Effector memory CD4-positive, alpha-beta T cell (primary cell): ENCODE measurements at regions not wholly inside any gene's neighbourhood (a gene's known extent, or its start where the extent isn't known, plus 50 kb on each side); places are given as distances from the start of the nearest gene placed in this dataset.

Experiments used
- DNase-seq, 3 donors: peaks; one replicate each; pipeline ENCODE4 v3.0.0-alpha.2; 2020
- H3K27ac ChIP-seq: 2 replicates; pipeline ENCODE4 v1.7.0; 2013; ENCODE audit warnings: mild to moderate bottlenecking, low read length, moderate library complexity; ENCODE audit not compliant: insufficient read depth, poor library complexity, severe bottlenecking
- H3K27me3 ChIP-seq: replicated peaks from 2 replicates; pipeline ENCODE4 v1.7.0; 2013; ENCODE audit warnings: mild to moderate bottlenecking, low read length; ENCODE audit not compliant: insufficient read depth, control insufficient read depth, poor library complexity, severe bottlenecking
- H3K36me3 ChIP-seq: 2 replicates; pipeline ENCODE4 v1.7.0; 2013; ENCODE audit warnings: mild to moderate bottlenecking, low read length, moderate library complexity; ENCODE audit not compliant: control insufficient read depth, insufficient read depth
- H3K4me1 ChIP-seq: 2 replicates; pipeline ENCODE4 v1.7.0; 2013; ENCODE audit warnings: low read length, mild to moderate bottlenecking; ENCODE audit not compliant: control insufficient read depth, insufficient read depth, poor library complexity, severe bottlenecking
- H3K4me3 ChIP-seq: 2 replicates; pipeline ENCODE4 v1.7.0; 2013; ENCODE audit warnings: low read length, low read depth, mild to moderate bottlenecking; ENCODE audit not compliant: insufficient read depth, poor library complexity, severe bottlenecking
- H3K9me3 ChIP-seq: 2 replicates; pipeline ENCODE4 v1.7.0; 2013; ENCODE audit warnings: mild to moderate bottlenecking, low read length, moderate library complexity; ENCODE audit not compliant: control insufficient read depth

DNA sequence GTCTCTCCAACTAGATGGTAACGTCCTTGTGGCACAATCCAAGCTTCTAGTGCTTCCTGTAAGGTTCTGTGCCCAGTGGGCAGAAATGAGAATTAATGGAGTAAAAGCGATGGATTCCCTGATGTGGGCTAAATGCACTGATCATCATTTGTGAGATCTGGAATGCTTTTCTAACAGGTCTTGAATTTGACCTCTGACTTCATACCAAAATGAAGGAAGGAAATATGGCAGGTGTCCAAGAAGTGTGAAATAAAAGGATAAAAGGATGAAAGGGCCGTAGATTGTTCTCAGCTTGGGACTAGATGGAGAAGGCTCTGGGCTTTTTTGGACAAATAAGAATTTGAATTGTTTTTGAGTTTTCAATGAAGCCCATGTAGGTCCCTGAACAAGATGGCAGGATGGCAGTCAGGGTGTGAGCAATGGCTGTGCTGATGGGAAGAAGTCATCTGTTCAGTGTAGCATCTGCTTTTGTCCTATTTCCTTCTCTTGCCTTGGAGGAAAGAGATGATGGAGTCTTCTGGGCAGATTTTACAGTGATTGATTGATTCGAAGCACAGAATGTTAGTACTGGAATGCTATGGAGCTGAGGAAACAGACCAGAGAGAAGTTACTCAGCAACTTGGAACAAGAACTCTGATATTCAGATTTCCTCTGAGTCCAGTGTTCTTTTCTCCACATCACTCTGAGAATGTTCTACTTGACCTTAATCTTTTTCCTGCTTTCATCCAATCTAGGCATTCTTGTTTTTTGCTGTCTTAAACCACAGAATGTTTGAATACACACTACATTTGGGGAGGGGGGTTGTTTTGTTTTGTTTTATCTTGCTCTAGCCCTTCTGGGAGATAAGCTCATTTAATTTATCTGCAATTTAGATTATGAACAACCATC, 286.0 kb downstream of the HLX start:
- Histone ChIP-seq H3K27ac (no peak overlapping the region), H3K27me3 (no peaks in the 10 kb centered on the region), H3K36me3 (no peaks in the 10 kb centered on the region), H3K9me3 (no peaks in the 10 kb centered on the region), H3K4me1 (no peaks in the 10 kb centered on the region), H3K4me3 (no peak overlapping the region)
- DNase-seq: no peak

DNA sequence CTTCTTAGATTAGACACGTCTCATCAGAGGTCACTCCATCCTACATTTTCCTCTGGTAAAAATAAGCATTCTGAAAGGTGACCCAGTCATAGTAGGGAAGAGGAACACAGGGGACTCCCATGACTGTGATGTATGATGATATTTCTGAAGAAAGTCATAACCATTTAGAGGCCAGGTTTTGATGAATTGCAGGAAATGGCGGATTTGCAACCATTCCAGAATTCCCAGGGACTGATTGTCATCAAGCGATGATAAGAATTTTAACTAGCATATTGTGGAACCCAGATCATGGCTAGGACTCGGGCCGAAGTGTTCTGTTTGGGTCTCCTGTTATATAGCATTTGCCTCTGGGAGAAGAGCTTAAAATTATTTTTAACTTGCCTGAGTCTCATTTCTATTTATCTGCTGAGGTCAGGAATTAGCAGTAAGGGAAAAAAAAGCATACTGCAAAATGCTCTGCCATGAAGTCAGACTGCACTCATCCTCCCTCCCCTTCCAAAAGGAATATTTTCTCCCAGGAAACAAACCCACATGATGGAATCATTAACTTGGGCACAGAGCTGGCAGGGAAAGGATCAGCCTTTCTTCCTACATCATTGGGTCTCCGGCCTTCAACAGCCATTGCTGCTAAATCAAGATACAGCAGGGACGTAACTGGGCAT, 286.7 kb downstream of the HLX start:
- H3K27me3 ChIP-seq: no peaks in the 10 kb centered on the region
- DNase-seq: no peak
- H3K9me3 ChIP-seq: no peaks in the 10 kb centered on the region
- H3K36me3 ChIP-seq: no peaks in the 10 kb centered on the region
- no peaks in the 10 kb centered on the region for H3K4me1 ChIP-seq
- H3K4me3 ChIP-seq: no peak overlapping the region
- H3K27ac ChIP-seq: no peak overlapping the region

DNA sequence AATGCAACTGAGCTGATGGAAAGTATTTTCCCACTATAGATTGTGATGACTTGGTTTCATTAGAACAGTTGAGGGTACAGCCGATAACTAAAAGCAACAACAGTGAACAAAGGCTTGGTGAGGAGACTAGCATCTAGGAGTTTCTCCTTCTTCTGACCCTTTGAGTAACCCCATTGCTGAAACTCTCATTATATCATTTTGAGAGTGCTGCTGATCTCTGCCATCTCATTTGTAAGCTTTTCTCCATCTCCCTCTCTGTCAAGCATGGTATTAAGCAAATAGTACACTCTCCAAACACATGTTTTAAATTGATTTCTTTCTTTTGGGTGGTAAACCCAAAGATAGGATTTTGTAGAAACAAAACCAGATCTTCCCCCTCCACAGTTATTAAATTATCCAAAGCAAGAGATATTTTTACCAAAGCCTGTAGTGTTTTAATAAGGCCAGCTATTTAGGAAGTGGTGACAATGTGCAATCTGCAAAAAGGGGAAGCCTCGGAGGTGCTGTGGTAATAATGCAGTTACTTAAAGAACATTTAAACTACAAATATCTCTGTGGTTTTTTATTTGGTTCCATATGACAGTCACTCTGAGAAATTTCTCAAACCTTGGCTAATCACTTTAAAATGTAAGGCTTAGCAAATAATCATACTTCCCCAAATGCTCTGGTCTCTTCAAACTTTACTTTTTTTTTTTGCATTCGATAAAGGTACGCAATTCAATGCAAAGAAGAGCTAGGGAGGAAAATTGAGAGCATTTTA, 287.5 kb downstream of the HLX start:
- no peak for DNase-seq
- H3K9me3 ChIP-seq: no peaks in the 10 kb centered on the region
- H3K4me3 ChIP-seq: no peak overlapping the region
- H3K27me3 ChIP-seq: no peaks in the 10 kb centered on the region
- no peak overlapping the region for H3K27ac ChIP-seq
- no peaks in the 10 kb centered on the region for H3K36me3 ChIP-seq
- no peaks in the 10 kb centered on the region for H3K4me1 ChIP-seq

DNA sequence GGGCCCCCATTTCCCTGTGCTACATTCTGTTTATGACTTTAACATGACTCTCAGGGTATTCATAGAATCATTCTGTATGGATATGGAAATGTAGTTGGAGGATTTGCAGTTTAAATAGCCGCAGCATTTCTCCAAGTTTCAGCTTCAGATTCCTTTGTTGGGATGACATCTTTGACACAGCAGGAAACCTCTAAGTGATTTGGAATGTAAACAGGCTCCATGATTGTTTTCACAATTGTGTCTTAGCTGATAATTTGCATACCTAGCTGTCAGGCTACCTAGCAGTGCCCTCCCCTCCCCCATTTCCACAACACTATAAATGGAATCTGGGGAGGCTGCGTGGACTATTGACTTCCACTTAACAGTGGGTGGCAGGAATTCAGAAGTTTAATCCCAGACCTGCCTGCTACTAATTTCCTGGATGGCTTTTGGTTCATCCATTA, 290.2 kb downstream of the HLX start:
- no peak for DNase-seq
- H3K27me3 ChIP-seq: no peaks in the 10 kb centered on the region
- H3K27ac ChIP-seq: no peak overlapping the region
- H3K4me3 ChIP-seq: no peak overlapping the region
- H3K9me3 ChIP-seq: no peaks in the 10 kb centered on the region
- no peaks in the 10 kb centered on the region for H3K4me1 ChIP-seq
- no peaks in the 10 kb centered on the region for H3K36me3 ChIP-seq

DNA sequence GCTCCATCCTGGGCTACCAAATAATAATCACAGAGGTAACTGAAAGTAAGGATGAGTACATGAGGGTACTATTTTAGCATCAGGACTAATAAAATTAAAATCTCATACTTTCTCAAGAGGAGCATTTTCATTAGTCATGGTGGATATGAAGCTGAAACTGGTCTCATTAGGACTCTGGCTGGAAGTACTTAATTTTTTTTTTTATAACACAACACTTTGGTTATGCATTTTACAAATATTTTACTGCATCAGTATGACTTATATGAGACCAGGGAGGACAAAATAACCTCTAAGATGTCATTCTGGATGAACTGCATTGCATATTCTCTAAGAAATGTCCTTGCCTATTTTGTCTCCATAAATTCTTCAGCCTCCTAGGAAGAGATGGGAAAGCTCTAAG, 290.9 kb downstream of the HLX start:
- Histone ChIP-seq H3K4me3 (no peak overlapping the region), H3K36me3 (no peaks in the 10 kb centered on the region), H3K9me3 (no peaks in the 10 kb centered on the region), H3K4me1 (no peaks in the 10 kb centered on the region), H3K27ac (no peak overlapping the region), H3K27me3 (no peaks in the 10 kb centered on the region)
- DNase-seq: no peak

DNA sequence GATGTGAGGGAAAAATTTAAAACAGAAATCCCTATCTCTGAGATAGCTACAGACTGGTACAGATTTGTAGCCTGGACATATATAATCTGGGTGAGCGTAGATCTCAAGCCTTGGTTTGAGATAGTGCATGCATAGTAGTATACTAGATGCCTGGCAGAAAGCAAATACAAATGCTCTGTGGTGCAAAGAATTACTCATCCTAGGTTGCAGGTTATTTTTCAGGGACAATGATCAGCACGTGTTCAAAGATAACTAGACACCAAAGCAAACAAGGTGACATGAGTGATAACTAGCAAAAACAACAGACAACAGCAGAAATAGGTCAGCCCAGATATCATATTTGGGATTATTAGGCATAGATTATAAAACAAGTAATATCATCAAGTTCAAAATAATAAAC, 292.5 kb downstream of the HLX start:
- H3K27me3 ChIP-seq: no peaks in the 10 kb centered on the region
- H3K27ac ChIP-seq: no peak overlapping the region
- no peaks in the 10 kb centered on the region for H3K4me1 ChIP-seq
- DNase-seq: no peak
- H3K4me3 ChIP-seq: no peak overlapping the region
- H3K36me3 ChIP-seq: no peaks in the 10 kb centered on the region
- no peaks in the 10 kb centered on the region for H3K9me3 ChIP-seq

DNA sequence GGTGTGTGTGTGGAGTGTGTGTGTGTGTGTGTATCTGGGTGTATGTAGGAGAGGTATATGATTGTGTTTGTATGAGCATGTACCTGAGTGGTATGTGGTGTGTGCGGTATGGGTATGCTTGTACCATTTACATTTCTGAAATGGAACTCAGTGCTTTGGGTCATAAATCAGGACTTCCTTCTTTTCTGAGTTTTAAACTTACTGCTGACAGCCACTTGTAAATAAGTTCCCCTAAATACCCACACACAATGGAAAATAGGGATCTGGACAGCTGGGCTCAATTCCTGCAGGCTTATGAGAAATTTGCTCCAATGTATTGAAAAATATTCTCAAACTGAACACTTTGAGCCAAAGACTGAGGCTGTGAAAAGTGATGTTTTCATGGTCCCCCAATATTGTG, 293.6 kb downstream of the HLX start:
- Histone ChIP-seq H3K27me3 (no peaks in the 10 kb centered on the region), H3K36me3 (no peaks in the 10 kb centered on the region), H3K4me1 (no peaks in the 10 kb centered on the region), H3K9me3 (no peaks in the 10 kb centered on the region), H3K27ac (no peak overlapping the region), H3K4me3 (no peak overlapping the region)
- DNase-seq: no peak

DNA sequence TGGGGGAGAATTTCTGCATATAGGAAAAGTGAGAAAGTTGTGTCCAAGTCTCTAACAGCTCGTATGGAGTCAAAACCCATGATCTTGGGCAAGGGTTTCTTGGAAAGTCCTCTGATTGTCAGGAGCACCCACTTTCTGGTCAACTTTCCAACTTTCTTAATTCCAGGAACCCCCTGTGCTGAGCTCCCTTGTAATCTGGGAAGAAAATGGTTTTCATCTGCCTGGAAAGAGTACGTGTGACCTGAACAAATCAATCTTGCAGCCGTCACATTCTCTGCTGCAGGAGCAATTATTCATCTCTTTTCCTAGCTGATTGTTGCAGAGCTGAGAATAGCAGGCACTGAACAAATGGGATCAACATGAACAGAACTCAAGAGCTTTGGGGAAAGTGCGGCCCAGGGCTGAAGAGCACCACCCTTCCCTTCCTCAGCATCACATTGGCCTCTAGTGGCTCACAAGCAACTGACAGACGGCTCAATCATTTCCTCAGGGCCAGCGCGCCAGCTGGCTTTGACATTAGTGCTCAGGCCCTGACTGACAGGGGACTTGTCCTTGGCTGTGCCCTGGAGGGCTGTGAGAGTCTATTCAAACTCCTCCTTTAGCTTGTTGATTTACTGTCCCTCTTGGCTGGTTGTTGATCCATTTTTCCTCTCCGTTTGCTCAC, 295.2 kb downstream of the HLX start:
- H3K9me3 ChIP-seq: no peaks in the 10 kb centered on the region
- H3K27me3 ChIP-seq: no peaks in the 10 kb centered on the region
- no peak for DNase-seq
- H3K4me1 ChIP-seq: no peaks in the 10 kb centered on the region
- no peaks in the 10 kb centered on the region for H3K36me3 ChIP-seq
- no peak overlapping the region for H3K4me3 ChIP-seq
- no peak overlapping the region for H3K27ac ChIP-seq

DNA sequence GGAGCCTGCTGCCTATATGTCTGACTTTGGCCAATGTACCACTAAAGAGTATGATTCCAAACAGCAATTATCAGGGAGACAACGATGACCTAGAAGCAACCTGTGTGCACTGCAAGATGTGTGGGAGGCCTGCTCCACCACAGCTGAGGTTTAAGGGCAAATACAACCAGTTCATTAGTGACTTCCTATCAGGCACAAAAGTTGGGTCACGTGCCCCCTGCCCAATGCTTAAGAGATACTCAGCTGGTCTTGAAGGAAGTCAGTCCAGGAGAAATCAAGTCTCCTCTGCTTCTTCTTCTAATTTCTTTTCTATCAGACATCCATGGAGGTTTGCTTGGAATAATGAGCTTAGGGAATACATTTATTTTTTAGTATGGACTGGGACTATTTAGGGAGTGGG, 296.0 kb downstream of the HLX start:
- H3K36me3 ChIP-seq: no peaks in the 10 kb centered on the region
- H3K27ac ChIP-seq: no peak overlapping the region
- H3K27me3 ChIP-seq: no peaks in the 10 kb centered on the region
- no peaks in the 10 kb centered on the region for H3K9me3 ChIP-seq
- no peaks in the 10 kb centered on the region for H3K4me1 ChIP-seq
- DNase-seq: no peak
- no peak overlapping the region for H3K4me3 ChIP-seq
